ENCODE measurements at regions not wholly inside any gene's neighbourhood (a gene's known extent, or its start where the extent isn't known, plus 50 kb on each side); places are given as distances from the start of the nearest gene placed in this dataset.

GRCh38 chr12:42976620-42977019, 387.1 kb upstream of the PRICKLE1 start:
- TF ChIP-seq EZH2phosphoT487 (IDR thresholded peaks at IDR 0.05; ENCODE audit: low read depth, severe bottlenecking, unreplicated experiment) (no peak), EZH2 (IDR thresholded peaks at IDR 0.05; ENCODE audit: borderline replicate concordance) (no peak), CTCF (IDR thresholded peaks at IDR 0.05; ENCODE audit: poor library complexity) (no peak)
